ENCODE measurements at regions not wholly inside any gene's neighbourhood (a gene's known extent, or its start where the extent isn't known, plus 50 kb on each side); places are given as distances from the start of the nearest gene placed in this dataset.

- Histone ChIP-seq H3K27ac (ENCODE audit: low read depth, low read length) (no peak overlapping the region), H3K36me3 (ENCODE audit: control insufficient read depth in 2 of 4, insufficient read depth in 4 of 4, low read length in 3 of 4) (no peaks in the 10 kb centered on the region), H4K20me1 (replicated peaks in 1 of 2; ENCODE audit: control insufficient read depth in 1 of 2, insufficient read depth in 2 of 2, low read length in 2 of 2) (no peaks in the 10 kb centered on the region), H4K91ac (replicated peaks; ENCODE audit: insufficient read length, low read length) (no peak overlapping the region), H3K4ac (replicated peaks; ENCODE audit: insufficient read length, low read depth, low read length) (no peak overlapping the region), H3K79me2 (ENCODE audit: control insufficient read depth in 1 of 2, insufficient read depth in 2 of 2, low read length in 2 of 2) (no peaks in the 10 kb centered on the region), H3K79me1 (ENCODE audit: low read depth, low read length) (no peaks in the 10 kb centered on the region), H3K27me3 (replicated peaks in 1 of 4; ENCODE audit: control insufficient read depth in 3 of 4, extremely low read depth in 1 of 4, insufficient read depth in 3 of 4, low read length in 3 of 4) (no peaks in the 10 kb centered on the region), H2BK12ac (ENCODE audit: low read depth, low read length) (no peak overlapping the region), H2BK120ac (replicated peaks; ENCODE audit: low read depth, low read length) (no peak overlapping the region), H3K9ac (replicated peaks in 1 of 4; ENCODE audit: extremely low read depth in 1 of 4, low read depth in 3 of 4, low read length in 3 of 4) (no peak overlapping the region), H3K14ac (ENCODE audit: insufficient read length) (no peak overlapping the region), H3K9me3 (ENCODE audit: insufficient read depth in 2 of 2, low read depth in 1 of 2, low read length in 1 of 2) (peaks cover 0 to 3% of the 10 kb centered on the region in 2 experiments; a peak in 1 of 4 replicates), H4K5ac (ENCODE audit: insufficient read length, low read depth, low read length) (no peak overlapping the region), H2AFZ (ENCODE audit: low read length) (no peak overlapping the region), H3K18ac (ENCODE audit: extremely low read depth, low read length) (no peak overlapping the region), H3K4me1 (replicated peaks in 1 of 4; ENCODE audit: control insufficient read depth in 3 of 4, insufficient read depth in 4 of 4, low read length in 3 of 4) (no peaks in the 10 kb centered on the region), H3K23me2 (ENCODE audit: low read depth, low read length) (no peaks in the 10 kb centered on the region), H3K4me3 (ENCODE audit: extremely low read depth in 1 of 4, insufficient read depth in 2 of 4, low read depth in 3 of 4, low read length in 4 of 4) (no peak overlapping the region), H2AK5ac (ENCODE audit: low read depth, low read length) (no peak overlapping the region), H3K56ac (replicated peaks; ENCODE audit: insufficient read length, low read depth, low read length) (no peak overlapping the region), H2BK15ac (ENCODE audit: low read length) (no peak overlapping the region), H3K23ac (ENCODE audit: insufficient read length) (no peak overlapping the region), H2BK5ac (ENCODE audit: low read depth, low read length) (no peak overlapping the region), H2BK20ac (ENCODE audit: low read length) (no peak overlapping the region), H4K8ac (ENCODE audit: extremely low read depth, insufficient read depth, low read length) (no peak overlapping the region), H3K4me2 (ENCODE audit: insufficient read depth in 1 of 2, low read depth in 2 of 2, low read length in 2 of 2) (no peak overlapping the region)
- POLR2A ChIA-PET (ENCODE audit: partially characterized antibody), result no interaction called here
- WGBS, 2 experiments (ENCODE audit: extremely low coverage in 1 of 2, insufficient coverage in 1 of 2, insufficient read length in 1 of 2, insufficient replicate concordance in 2 of 2, low coverage in 1 of 2, low lambda C conversion rate in 2 of 2, missing lambda C conversion rate in 1 of 2), result 89% methylated on average over 1 of the region's 1 CpG; no CpG with 5 or more reads in 1 of the 2 experiments
- FAIRE-seq (no peak), DNase-seq (ENCODE audit: low read depth in 1 of 2, low spot score in 2 of 2) (no peak)
- CTCF ChIA-PET (ENCODE audit: partially characterized antibody), result interaction anchor here (0.7 to 1.1 kb wide), 2 partner anchors 19 to 31 kb away, joined by 3 read pairs; no protein-coding TSS in a partner anchor
- TF ChIP-seq JUND (IDR thresholded peaks at IDR 0.05; ENCODE audit: low read length) (no peak), HDAC2 (IDR thresholded peaks at IDR 0.05; ENCODE audit: borderline replicate concordance in 1 of 2, low read depth in 2 of 2, low read length in 2 of 2) (no peak), TAF1 (IDR thresholded peaks at IDR 0.05; ENCODE audit: low read depth, low read length) (no peak), BCL11A (IDR thresholded peaks at IDR 0.05; ENCODE audit: low read depth in 2 of 2, low read length in 2 of 2) (no peak), POLR2A (IDR thresholded peaks at IDR 0.05; ENCODE audit: control extremely low read depth in 1 of 2, low read depth in 2 of 2, low read length in 2 of 2) (no peak), SP2 (IDR thresholded peaks at IDR 0.05; ENCODE audit: low read length) (no peak), FOSL1 (IDR thresholded peaks at IDR 0.05; ENCODE audit: insufficient read depth, low read depth, low read length) (no peak), CHD1 (IDR thresholded peaks at IDR 0.05; ENCODE audit: low read depth, low read length) (no peak), E2F6 (IDR thresholded peaks at IDR 0.05) (no peak), USF2 (IDR thresholded peaks at IDR 0.05; ENCODE audit: low read length) (no peak)
Measured at GRCh38 chr2:57146951-57147350, 899.7 kb upstream of the VRK2 start.

Measured in H1 (cell line).